ENCODE measurements at regions not wholly inside any gene's neighbourhood (a gene's known extent, or its start where the extent isn't known, plus 50 kb on each side); places are given as distances from the start of the nearest gene placed in this dataset.

DNA sequence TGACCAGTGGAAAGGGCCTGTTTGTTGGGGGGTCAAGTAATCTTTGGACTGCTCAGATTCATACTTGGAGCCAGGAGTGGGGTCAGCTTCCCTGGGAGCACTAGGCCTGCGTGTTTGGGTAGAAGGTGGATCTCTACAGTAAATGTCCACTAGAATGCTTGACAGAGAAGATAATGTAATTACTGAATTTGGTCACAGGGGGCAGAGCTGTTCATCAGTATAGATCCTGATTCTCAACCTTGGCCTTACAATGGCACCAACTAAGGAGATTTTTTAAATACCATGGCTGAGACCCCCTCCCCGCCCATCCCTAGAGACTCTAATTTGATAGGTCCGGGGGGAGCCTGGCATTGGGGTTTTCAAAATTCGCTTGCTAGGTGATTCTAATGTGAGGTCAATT lies 217.5 kb upstream of the PLXNA2 start:
- Histone ChIP-seq H3K9me2 (ENCODE audit: insufficient read depth) (0 out of 2 replicates have a peak, but pooled peaks cover 6% of the 10 kb centered on the region), H3K4me2 (no peak overlapping the region), H3K27me3 (ENCODE audit: insufficient read depth) (no peaks in the 10 kb centered on the region), H3F3A (replicated peaks; ENCODE audit: low read depth) (no peaks in the 10 kb centered on the region), H2AFZ (no peak overlapping the region), H3K36me3 (ENCODE audit: insufficient read depth) (no peaks in the 10 kb centered on the region), H3K4me3 (no peak overlapping the region), H4K20me1 (replicated peaks; ENCODE audit: insufficient read depth) (no peaks in the 10 kb centered on the region), H3K27ac (ENCODE audit: low read depth) (no peak overlapping the region), H3K4me1 (ENCODE audit: insufficient read depth) (no peaks in the 10 kb centered on the region), H3K79me2 (replicated peaks; ENCODE audit: insufficient read depth) (no peaks in the 10 kb centered on the region)
- no peak for TF ChIP-seq ZNF331 (CRISPR knock-in tag; IDR thresholded peaks at IDR 0.05; ENCODE audit: low read depth)
- TF ChIP-seq, protein P1, sequence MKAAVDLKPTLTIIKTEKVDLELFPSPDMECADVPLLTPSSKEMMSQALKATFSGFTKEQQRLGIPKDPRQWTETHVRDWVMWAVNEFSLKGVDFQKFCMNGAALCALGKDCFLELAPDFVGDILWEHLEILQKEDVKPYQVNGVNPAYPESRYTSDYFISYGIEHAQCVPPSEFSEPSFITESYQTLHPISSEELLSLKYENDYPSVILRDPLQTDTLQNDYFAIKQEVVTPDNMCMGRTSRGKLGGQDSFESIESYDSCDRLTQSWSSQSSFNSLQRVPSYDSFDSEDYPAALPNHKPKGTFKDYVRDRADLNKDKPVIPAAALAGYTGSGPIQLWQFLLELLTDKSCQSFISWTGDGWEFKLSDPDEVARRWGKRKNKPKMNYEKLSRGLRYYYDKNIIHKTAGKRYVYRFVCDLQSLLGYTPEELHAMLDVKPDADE (IDR thresholded peaks at IDR 0.05) = no peak
- TF ChIP-seq EZH2phosphoT487 (IDR thresholded peaks at IDR 0.05; ENCODE audit: unreplicated experiment) = no peak
- no peak for TF ChIP-seq EZH2 (IDR thresholded peaks at IDR 0.05; ENCODE audit: low read depth, unreplicated experiment)
- TF ChIP-seq, protein P2, sequence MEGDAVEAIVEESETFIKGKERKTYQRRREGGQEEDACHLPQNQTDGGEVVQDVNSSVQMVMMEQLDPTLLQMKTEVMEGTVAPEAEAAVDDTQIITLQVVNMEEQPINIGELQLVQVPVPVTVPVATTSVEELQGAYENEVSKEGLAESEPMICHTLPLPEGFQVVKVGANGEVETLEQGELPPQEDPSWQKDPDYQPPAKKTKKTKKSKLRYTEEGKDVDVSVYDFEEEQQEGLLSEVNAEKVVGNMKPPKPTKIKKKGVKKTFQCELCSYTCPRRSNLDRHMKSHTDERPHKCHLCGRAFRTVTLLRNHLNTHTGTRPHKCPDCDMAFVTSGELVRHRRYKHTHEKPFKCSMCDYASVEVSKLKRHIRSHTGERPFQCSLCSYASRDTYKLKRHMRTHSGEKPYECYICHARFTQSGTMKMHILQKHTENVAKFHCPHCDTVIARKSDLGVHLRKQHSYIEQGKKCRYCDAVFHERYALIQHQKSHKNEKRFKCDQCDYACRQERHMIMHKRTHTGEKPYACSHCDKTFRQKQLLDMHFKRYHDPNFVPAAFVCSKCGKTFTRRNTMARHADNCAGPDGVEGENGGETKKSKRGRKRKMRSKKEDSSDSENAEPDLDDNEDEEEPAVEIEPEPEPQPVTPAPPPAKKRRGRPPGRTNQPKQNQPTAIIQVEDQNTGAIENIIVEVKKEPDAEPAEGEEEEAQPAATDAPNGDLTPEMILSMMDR (conservative IDR thresholded peaks at IDR 0.05; ENCODE audit: low read depth in 2 of 2) = peak; percentile 50 to 60
- no peak overlapping the region for H3K4me3 Mint-ChIP-seq
- ATAC-seq (peak; percentile 75), DNase-seq (ENCODE audit: low spot score) (peak; percentile 68)
- no peaks in the 10 kb centered on the region for H3K36me3 Mint-ChIP-seq (ENCODE audit: low read depth)
- peaks cover 4% of the 10 kb centered on the region for H3K27me3 Mint-ChIP-seq (ENCODE audit: insufficient read depth, low read depth, poor library complexity)
- H3K4me1 Mint-ChIP-seq = no peaks in the 10 kb centered on the region
- no peaks in the 10 kb centered on the region for H3K9me3 Mint-ChIP-seq
- no peak overlapping the region for H3K27ac Mint-ChIP-seq

DNA sequence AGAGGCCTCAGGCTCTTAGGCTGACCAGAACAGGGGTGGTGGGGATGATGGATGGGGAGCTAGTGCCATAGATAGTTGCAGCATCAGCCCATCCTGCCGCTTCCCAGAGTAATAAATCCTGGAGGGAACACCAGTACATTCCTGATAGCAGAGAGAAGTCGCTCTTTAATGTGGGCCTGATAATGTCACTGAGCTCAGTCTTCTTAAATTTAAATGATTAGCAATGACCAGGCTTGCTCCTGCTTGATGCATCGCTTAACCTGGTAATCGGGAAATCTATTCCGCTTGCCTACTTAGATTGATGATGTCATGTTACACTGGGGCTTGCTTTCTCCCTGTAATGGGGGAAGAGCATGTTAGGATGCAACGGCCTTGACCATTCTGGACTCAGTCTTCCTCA lies 218.6 kb upstream of the PLXNA2 start:
- Histone ChIP-seq H4K20me1 (replicated peaks; ENCODE audit: insufficient read depth) (no peaks in the 10 kb centered on the region), H3K79me2 (replicated peaks; ENCODE audit: insufficient read depth) (no peaks in the 10 kb centered on the region), H3K27ac (ENCODE audit: low read depth) (no peak overlapping the region), H3K36me3 (ENCODE audit: insufficient read depth) (no peaks in the 10 kb centered on the region), H3K9me2 (ENCODE audit: insufficient read depth) (0 out of 2 replicates have a peak, but pooled peaks cover 2% of the 10 kb centered on the region), H3K27me3 (ENCODE audit: insufficient read depth) (no peaks in the 10 kb centered on the region), H3K4me2 (no peak overlapping the region), H2AFZ (no peak overlapping the region), H3F3A (replicated peaks; ENCODE audit: low read depth) (no peaks in the 10 kb centered on the region), H3K4me1 (ENCODE audit: insufficient read depth) (no peaks in the 10 kb centered on the region), H3K4me3 (no peak overlapping the region)
- no peaks in the 10 kb centered on the region for H3K9me3 Mint-ChIP-seq
- DNase-seq (ENCODE audit: low spot score) = no peak
- H3K27me3 Mint-ChIP-seq (ENCODE audit: insufficient read depth, low read depth, poor library complexity) = peaks cover 3% of the 10 kb centered on the region
- no peak overlapping the region for H3K27ac Mint-ChIP-seq
- no peaks in the 10 kb centered on the region for H3K4me1 Mint-ChIP-seq
- H3K36me3 Mint-ChIP-seq (ENCODE audit: low read depth) = no peaks in the 10 kb centered on the region
- no peak overlapping the region for H3K4me3 Mint-ChIP-seq
- ATAC-seq = no peak
- TF ChIP-seq, protein P1 (IDR thresholded peaks at IDR 0.05) = no peak
- no peak for TF ChIP-seq EZH2 (IDR thresholded peaks at IDR 0.05; ENCODE audit: low read depth, unreplicated experiment)
- TF ChIP-seq, protein P3, sequence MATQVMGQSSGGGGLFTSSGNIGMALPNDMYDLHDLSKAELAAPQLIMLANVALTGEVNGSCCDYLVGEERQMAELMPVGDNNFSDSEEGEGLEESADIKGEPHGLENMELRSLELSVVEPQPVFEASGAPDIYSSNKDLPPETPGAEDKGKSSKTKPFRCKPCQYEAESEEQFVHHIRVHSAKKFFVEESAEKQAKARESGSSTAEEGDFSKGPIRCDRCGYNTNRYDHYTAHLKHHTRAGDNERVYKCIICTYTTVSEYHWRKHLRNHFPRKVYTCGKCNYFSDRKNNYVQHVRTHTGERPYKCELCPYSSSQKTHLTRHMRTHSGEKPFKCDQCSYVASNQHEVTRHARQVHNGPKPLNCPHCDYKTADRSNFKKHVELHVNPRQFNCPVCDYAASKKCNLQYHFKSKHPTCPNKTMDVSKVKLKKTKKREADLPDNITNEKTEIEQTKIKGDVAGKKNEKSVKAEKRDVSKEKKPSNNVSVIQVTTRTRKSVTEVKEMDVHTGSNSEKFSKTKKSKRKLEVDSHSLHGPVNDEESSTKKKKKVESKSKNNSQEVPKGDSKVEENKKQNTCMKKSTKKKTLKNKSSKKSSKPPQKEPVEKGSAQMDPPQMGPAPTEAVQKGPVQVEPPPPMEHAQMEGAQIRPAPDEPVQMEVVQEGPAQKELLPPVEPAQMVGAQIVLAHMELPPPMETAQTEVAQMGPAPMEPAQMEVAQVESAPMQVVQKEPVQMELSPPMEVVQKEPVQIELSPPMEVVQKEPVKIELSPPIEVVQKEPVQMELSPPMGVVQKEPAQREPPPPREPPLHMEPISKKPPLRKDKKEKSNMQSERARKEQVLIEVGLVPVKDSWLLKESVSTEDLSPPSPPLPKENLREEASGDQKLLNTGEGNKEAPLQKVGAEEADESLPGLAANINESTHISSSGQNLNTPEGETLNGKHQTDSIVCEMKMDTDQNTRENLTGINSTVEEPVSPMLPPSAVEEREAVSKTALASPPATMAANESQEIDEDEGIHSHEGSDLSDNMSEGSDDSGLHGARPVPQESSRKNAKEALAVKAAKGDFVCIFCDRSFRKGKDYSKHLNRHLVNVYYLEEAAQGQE (IDR thresholded peaks at IDR 0.05; ENCODE audit: unreplicated experiment) = no peak
- TF ChIP-seq, protein P4, sequence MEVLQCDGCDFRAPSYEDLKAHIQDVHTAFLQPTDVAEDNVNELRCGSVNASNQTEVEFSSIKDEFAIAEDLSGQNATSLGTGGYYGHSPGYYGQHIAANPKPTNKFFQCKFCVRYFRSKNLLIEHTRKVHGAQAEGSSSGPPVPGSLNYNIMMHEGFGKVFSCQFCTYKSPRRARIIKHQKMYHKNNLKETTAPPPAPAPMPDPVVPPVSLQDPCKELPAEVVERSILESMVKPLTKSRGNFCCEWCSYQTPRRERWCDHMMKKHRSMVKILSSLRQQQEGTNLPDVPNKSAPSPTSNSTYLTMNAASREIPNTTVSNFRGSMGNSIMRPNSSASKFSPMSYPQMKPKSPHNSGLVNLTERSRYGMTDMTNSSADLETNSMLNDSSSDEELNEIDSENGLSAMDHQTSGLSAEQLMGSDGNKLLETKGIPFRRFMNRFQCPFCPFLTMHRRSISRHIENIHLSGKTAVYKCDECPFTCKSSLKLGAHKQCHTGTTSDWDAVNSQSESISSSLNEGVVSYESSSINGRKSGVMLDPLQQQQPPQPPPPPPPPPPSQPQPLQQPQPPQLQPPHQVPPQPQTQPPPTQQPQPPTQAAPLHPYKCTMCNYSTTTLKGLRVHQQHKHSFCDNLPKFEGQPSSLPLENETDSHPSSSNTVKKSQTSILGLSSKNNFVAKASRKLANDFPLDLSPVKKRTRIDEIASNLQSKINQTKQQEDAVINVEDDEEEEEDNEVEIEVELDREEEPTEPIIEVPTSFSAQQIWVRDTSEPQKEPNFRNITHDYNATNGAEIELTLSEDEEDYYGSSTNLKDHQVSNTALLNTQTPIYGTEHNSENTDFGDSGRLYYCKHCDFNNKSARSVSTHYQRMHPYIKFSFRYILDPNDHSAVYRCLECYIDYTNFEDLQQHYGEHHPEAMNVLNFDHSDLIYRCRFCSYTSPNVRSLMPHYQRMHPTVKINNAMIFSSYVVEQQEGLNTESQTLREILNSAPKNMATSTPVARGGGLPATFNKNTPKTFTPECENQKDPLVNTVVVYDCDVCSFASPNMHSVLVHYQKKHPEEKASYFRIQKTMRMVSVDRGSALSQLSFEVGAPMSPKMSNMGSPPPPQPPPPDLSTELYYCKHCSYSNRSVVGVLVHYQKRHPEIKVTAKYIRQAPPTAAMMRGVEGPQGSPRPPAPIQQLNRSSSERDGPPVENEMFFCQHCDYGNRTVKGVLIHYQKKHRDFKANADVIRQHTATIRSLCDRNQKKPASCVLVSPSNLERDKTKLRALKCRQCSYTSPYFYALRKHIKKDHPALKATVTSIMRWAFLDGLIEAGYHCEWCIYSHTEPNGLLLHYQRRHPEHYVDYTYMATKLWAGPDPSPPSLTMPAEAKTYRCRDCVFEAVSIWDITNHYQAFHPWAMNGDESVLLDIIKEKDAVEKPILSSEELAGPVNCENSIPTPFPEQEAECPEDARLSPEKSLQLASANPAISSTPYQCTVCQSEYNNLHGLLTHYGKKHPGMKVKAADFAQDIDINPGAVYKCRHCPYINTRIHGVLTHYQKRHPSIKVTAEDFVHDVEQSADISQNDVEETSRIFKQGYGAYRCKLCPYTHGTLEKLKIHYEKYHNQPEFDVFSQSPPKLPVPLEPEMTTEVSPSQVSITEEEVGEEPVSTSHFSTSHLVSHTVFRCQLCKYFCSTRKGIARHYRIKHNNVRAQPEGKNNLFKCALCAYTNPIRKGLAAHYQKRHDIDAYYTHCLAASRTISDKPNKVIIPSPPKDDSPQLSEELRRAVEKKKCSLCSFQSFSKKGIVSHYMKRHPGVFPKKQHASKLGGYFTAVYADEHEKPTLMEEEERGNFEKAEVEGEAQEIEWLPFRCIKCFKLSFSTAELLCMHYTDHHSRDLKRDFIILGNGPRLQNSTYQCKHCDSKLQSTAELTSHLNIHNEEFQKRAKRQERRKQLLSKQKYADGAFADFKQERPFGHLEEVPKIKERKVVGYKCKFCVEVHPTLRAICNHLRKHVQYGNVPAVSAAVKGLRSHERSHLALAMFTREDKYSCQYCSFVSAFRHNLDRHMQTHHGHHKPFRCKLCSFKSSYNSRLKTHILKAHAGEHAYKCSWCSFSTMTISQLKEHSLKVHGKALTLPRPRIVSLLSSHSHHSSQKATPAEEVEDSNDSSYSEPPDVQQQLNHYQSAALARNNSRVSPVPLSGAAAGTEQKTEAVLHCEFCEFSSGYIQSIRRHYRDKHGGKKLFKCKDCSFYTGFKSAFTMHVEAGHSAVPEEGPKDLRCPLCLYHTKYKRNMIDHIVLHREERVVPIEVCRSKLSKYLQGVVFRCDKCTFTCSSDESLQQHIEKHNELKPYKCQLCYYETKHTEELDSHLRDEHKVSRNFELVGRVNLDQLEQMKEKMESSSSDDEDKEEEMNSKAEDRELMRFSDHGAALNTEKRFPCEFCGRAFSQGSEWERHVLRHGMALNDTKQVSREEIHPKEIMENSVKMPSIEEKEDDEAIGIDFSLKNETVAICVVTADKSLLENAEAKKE (CRISPR knock-in tag; IDR thresholded peaks at IDR 0.05) = no peak

All from GM23338 (cell line).